GM18858 (cell line): ENCODE measurements at regions not wholly inside any gene's neighbourhood (a gene's known extent, or its start where the extent isn't known, plus 50 kb on each side); places are given as distances from the start of the nearest gene placed in this dataset.

Source experiments
- ATAC-seq: cut with Tn5 transposase; IDR thresholded peaks from one replicate; pipeline ENCODE4 v1.9.1; 2021; ENCODE audit not compliant: unreplicated experiment

- ATAC-seq = no peak
Measured at GRCh38 chr6:9627916-9628315, 787.0 kb downstream of the TFAP2A start.

- no peak for ATAC-seq
Measured at GRCh38 chr6:9623985-9624384, 790.9 kb downstream of the TFAP2A start.

GRCh38 chr6:9623228-9623832, 791.5 kb downstream of the TFAP2A start:
- ATAC-seq = no peak

GRCh38 chr6:9621276-9621675, 793.6 kb downstream of the TFAP2A start:
- no peak for ATAC-seq

GRCh38 chr6:9620687-9621086, 794.2 kb downstream of the TFAP2A start:
- ATAC-seq = no peak

GRCh38 chr6:9620263-9620662, 794.6 kb downstream of the TFAP2A start:
- no peak for ATAC-seq

GRCh38 chr6:9614778-9615177, 800.1 kb downstream of the TFAP2A start:
- no peak for ATAC-seq

- no peak for ATAC-seq
Measured at GRCh38 chr6:9612489-9612888, 802.4 kb downstream of the TFAP2A start.

GRCh38 chr6:9610620-9611415, 804.1 kb downstream of the TFAP2A start:
- ATAC-seq = no peak

- ATAC-seq = no peak
Measured at GRCh38 chr6:9606435-9607134, 808.3 kb downstream of the TFAP2A start.

GRCh38 chr6:9594746-9595145, 820.1 kb downstream of the TFAP2A start:
- ATAC-seq = no peak

- no peak for ATAC-seq
Measured at GRCh38 chr6:9593554-9593953, 821.3 kb downstream of the TFAP2A start.

GRCh38 chr6:9583753-9584352, 831.0 kb downstream of the TFAP2A start:
- no peak for ATAC-seq

GRCh38 chr6:9581155-9581554, 833.7 kb downstream of the TFAP2A start:
- no peak for ATAC-seq

GRCh38 chr6:9576521-9576920, 838.4 kb downstream of the TFAP2A start:
- no peak for ATAC-seq

- ATAC-seq = no peak
Measured at GRCh38 chr6:9566096-9566495, 848.8 kb downstream of the TFAP2A start.

GRCh38 chr6:9564021-9564420, 850.9 kb downstream of the TFAP2A start:
- ATAC-seq = no peak

GRCh38 chr6:9563568-9563967, 851.3 kb downstream of the TFAP2A start:
- ATAC-seq = no peak

GRCh38 chr6:9554806-9555205, 860.1 kb downstream of the TFAP2A start:
- no peak for ATAC-seq

GRCh38 chr6:9554323-9554722, 860.6 kb downstream of the TFAP2A start:
- ATAC-seq = no peak

- no peak for ATAC-seq
Measured at GRCh38 chr6:9553002-9553401, 861.9 kb downstream of the TFAP2A start.

- no peak for ATAC-seq
Measured at GRCh38 chr6:9543649-9544048, 871.2 kb downstream of the TFAP2A start.
